Tibial nerve (tissue), 4 donors: ENCODE measurements at regions not wholly inside any gene's neighbourhood (a gene's known extent, or its start where the extent isn't known, plus 50 kb on each side); places are given as distances from the start of the nearest gene placed in this dataset.
"Not testable (repeated sequence)": the region's sequence is repeated elsewhere in the genome, so short reads cannot be mapped to it uniquely, and the experiment has no call there.

Experiments used
- DNase-seq, 2 donors: peaks; one replicate each; pipeline ENCODE4 v3.0.0-alpha.2; 2019; ENCODE audit warnings: low spot score in 2 of 2
- H3K27ac ChIP-seq, 4 donors: fragments of 200-600 bp; sonication (generic) in 3 of 4; one replicate each; pipeline ENCODE4 v1.5.1; 2017 to 2019; ENCODE audit warnings: mild to moderate bottlenecking in 1 of 4
- H3K27me3 ChIP-seq, 2 donors: fragments of 200-600 bp; sonication (generic) in 1 of 2; one replicate each; pipeline versions ENCODE4 v1.5.1 to v1.6.0; 2017 to 2019
- H3K36me3 ChIP-seq, 3 donors: fragments of 200-600 bp; sonication (generic); one replicate each; pipeline ENCODE4 v1.5.1; 2018 to 2019
- H3K4me1 ChIP-seq, 4 donors: fragments of 200-600 bp; sonication (generic) in 3 of 4; one replicate each; pipeline ENCODE4 v1.5.1; 2017 to 2019
- H3K4me3 ChIP-seq, 4 donors: fragments of 200-600 bp; sonication (generic) in 3 of 4; one replicate each; pipeline ENCODE4 v1.5.1; 2017 to 2019; ENCODE audit warnings: mild to moderate bottlenecking in 1 of 4, moderate library complexity in 1 of 4
- H3K9me3 ChIP-seq, 4 donors: fragments of 200-600 bp; sonication (generic) in 3 of 4; one replicate each; pipeline ENCODE4 v1.5.1; 2017 to 2019
- EP300 ChIP-seq, 2 donors: sonication (generic); formaldehyde crosslinking; IDR thresholded peaks; one replicate each; pipeline ENCODE4 v1.6.1; 2017; ENCODE audit warnings: antibody characterized with exemption in 2 of 2, mild to moderate bottlenecking in 1 of 2
- POLR2A ChIP-seq, 2 donors: fragments of 450-650 bp; IDR thresholded peaks; one replicate each; pipeline ENCODE4 v1.6.1; 2017; ENCODE audit warnings: antibody characterized with exemption in 2 of 2, mild to moderate bottlenecking in 2 of 2, moderate library complexity in 2 of 2
- WGBS, 2 donors: methylation state at CpG; one replicate each; pipeline ENCODE4 v1.1.5; 2018; 5-methylcytosine and 5-hydroxymethylcytosine counted together
- TF ChIP-seq, protein P1 (sequence below), 5 experiments: fragments of 200-600 bp in 3 of 5; fragments of 450-650 bp in 2 of 5; sonication (generic) in 3 of 5; IDR thresholded peaks; one replicate each; pipeline ENCODE4 v1.5.1; 2016 to 2019; ENCODE audit warnings: antibody characterized with exemption in 5 of 5, mild to moderate bottlenecking in 3 of 5, moderate library complexity in 2 of 5

- no peak for DNase-seq
- H3K27ac ChIP-seq = no peak overlapping the region
- H3K4me3 ChIP-seq = no peak overlapping the region
- no peaks in the 10 kb centered on the region for H3K4me1 ChIP-seq
- 61 to 71% methylated on average over 9 of the region's 9 CpGs for WGBS, 2 donors
- H3K27me3 ChIP-seq = no peaks in the 10 kb centered on the region
- TF ChIP-seq EP300 (IDR thresholded peaks at IDR 0.05) (no peak), POLR2A (IDR thresholded peaks at IDR 0.05) (no peak)
- TF ChIP-seq, protein P1, sequence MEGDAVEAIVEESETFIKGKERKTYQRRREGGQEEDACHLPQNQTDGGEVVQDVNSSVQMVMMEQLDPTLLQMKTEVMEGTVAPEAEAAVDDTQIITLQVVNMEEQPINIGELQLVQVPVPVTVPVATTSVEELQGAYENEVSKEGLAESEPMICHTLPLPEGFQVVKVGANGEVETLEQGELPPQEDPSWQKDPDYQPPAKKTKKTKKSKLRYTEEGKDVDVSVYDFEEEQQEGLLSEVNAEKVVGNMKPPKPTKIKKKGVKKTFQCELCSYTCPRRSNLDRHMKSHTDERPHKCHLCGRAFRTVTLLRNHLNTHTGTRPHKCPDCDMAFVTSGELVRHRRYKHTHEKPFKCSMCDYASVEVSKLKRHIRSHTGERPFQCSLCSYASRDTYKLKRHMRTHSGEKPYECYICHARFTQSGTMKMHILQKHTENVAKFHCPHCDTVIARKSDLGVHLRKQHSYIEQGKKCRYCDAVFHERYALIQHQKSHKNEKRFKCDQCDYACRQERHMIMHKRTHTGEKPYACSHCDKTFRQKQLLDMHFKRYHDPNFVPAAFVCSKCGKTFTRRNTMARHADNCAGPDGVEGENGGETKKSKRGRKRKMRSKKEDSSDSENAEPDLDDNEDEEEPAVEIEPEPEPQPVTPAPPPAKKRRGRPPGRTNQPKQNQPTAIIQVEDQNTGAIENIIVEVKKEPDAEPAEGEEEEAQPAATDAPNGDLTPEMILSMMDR (IDR thresholded peaks at IDR 0.05) = no peak
- H3K9me3 ChIP-seq = no peaks in the 10 kb centered on the region
- H3K36me3 ChIP-seq = no peaks in the 10 kb centered on the region
These were observed 151.0 kb downstream of the NUF2 start for GRCh38 chr1:163472651-163473248.

DNA sequence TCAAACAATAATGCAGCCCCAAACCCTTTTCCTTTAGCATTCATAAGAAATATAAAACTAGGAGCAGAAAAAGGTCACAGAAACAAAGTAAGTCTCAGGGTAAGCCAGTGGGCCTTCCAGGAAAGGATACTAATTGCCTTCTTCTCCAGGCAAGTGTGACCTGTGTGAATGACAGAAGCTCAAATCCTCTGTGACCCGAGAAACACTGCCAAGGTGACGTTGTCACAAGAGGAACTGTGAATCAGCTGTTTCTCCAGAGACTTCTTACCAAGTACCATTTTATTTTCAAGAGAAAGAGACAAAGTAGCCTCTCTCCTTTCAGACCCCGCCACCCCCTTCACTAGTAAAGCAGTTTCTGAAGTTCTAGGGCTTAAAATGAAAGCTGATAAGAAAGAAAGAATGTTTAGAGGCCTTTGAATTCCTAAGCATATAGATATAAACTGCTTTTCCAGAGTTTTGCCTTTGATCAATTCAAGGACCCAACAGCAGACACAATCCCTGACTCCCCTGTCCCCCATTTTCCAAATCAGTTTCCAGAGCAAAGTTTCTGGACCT is 155.6 kb downstream of the NUF2 start:
- H3K4me3 ChIP-seq = no peak overlapping the region
- no peaks in the 10 kb centered on the region for H3K4me1 ChIP-seq
- no peaks in the 10 kb centered on the region for H3K27me3 ChIP-seq
- TF ChIP-seq, protein P1 (IDR thresholded peaks at IDR 0.05) = no peak
- TF ChIP-seq EP300 (IDR thresholded peaks at IDR 0.05) (no peak), POLR2A (IDR thresholded peaks at IDR 0.05) (no peak)
- no peaks in the 10 kb centered on the region for H3K36me3 ChIP-seq
- no peak overlapping the region for H3K27ac ChIP-seq
- WGBS, 2 donors = 40 to 47% methylated on average over 3 of the region's 3 CpGs
- peaks cover 0 to 8% (median 0%) of the 10 kb centered on the region in 4 donors for H3K9me3 ChIP-seq
- DNase-seq = no peak

DNA sequence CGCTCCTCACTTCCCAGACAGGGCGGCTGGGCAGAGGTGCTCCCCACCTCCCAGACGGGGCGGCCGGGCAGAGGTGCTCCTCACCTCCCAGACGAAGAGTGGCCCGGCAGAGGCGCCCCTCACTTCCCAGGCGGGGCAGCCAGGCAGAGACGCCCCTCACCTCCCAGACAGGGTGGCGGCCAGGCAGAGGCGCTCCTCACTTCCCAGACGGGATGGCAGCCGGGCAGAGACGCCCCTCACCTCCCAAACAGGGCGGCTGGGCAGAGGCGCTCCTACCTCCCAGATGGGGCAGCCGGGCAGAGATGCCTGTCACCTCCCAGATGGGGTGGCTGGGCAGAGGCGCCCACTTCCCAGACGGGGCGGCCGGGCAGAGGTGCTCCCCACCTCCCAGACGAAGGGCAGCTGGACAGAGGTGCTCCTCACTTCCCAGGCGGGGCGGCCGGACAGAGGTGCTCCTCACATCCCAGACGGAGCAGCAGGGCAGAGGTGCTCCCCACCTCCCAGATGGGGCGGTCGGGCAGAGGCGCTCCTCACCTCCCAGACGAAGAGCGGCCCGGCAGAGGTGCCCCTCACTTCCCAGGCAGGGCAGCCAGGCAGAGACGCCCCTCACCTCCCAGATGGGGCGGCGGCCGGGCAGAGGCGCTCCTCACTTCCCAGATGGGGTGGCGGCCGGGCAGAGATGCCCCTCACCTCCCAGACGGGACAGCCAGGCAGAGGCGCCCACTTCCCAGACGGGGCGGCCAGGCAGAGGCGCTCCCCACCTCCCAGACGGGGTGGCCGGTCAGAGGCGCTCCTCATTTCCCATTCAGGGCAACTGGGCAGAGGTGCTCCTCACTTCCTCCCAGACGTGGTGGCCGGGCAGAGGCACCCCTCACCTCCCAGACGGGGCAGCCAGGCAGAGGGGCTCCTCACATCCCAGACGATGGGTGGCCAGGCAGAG is 176.9 kb downstream of the NUF2 start:
- H3K27ac ChIP-seq, H3K4me1 ChIP-seq, H3K4me3 ChIP-seq, H3K36me3 ChIP-seq, DNase-seq, H3K27me3 ChIP-seq: not testable (repeated sequence)
- peaks cover 0 to 19% (median 2%) of the 10 kb centered on the region in 4 donors for H3K9me3 ChIP-seq
- WGBS, 2 donors = 92 to 97% methylated on average over 25 to 26 of the region's 52 CpGs

DNA sequence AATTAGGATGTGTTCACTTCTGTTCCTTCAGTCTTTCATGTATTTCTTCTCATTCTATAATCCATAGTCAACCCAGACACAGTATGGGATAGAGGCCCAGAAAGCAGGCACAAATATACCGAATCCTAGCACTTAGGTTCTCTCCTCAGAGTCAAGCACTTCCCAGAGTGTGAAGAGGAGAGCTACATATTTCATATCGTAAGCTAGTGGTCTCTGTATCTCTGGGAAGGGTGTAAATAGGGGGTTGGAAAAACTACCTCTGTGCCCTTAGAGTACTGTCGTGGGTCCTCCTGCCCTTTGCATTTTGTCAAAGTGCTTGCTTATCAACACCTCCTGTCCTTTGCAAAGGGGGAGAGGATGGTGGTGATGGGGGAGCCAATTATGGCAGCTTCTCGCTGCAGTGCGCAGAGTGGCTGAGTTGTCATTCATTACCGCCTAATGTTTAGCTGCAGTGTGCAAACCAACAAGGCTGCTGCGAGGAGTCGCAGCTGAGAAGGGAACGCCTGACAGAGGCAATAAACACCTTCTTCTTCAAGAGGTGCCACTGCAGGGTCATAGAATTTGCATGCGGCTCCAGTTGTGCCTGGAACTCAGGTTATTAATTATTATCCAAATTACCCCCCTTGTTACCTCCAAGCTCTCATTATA is 182.7 kb downstream of the NUF2 start:
- Histone ChIP-seq H3K27ac (no peak overlapping the region), H3K27me3 (no peaks in the 10 kb centered on the region), H3K36me3 (no peaks in the 10 kb centered on the region), H3K4me1 (no peaks in the 10 kb centered on the region), H3K4me3 (no peak overlapping the region), H3K9me3 (peaks cover 0 to 10% (median 0%) of the 10 kb centered on the region in 4 donors)
- 81 to 88% methylated on average over 10 of the region's 10 CpGs for WGBS, 2 donors
- DNase-seq = no peak
- no peak for TF ChIP-seq POLR2A (IDR thresholded peaks at IDR 0.05)
- no peak for TF ChIP-seq EP300 (IDR thresholded peaks at IDR 0.05)
- TF ChIP-seq, protein P1 (IDR thresholded peaks at IDR 0.05) = no peak

GRCh38 chr1:163509114-163509513 is 187.4 kb downstream of the NUF2 start:
- Histone ChIP-seq H3K4me1 (no peaks in the 10 kb centered on the region), H3K9me3 (peaks cover 0 to 11% (median 0%) of the 10 kb centered on the region in 4 donors), H3K36me3 (no peaks in the 10 kb centered on the region), H3K4me3 (no peak overlapping the region), H3K27me3 (no peaks in the 10 kb centered on the region), H3K27ac (no peak overlapping the region)
- TF ChIP-seq, protein P1 (IDR thresholded peaks at IDR 0.05) = no peak
- TF ChIP-seq EP300 (IDR thresholded peaks at IDR 0.05) (no peak), POLR2A (IDR thresholded peaks at IDR 0.05) (no peak)
- DNase-seq = no peak
- 70 to 91% methylated on average over 2 of the region's 2 CpGs for WGBS, 2 donors
